GM19455 (cell line): ENCODE measurements at regions not wholly inside any gene's neighbourhood (a gene's known extent, or its start where the extent isn't known, plus 50 kb on each side); places are given as distances from the start of the nearest gene placed in this dataset.

Experiments used
- ATAC-seq: cut with Tn5 transposase; IDR thresholded peaks from one replicate; pipeline ENCODE4 v1.9.1; 2021; ENCODE audit not compliant: unreplicated experiment

- ATAC-seq = no peak
These were observed 54.3 kb upstream of the ZNF800 start for GRCh38 chr7:127446842-127447241.
